Liver (tissue), 3 donors: ENCODE measurements at regions not wholly inside any gene's neighbourhood (a gene's known extent, or its start where the extent isn't known, plus 50 kb on each side); places are given as distances from the start of the nearest gene placed in this dataset.

Experiments used
- CTCF ChIP-seq: fragments of 150-350 bp; IDR thresholded peaks from 2 replicates; pipeline ENCODE4 v1.5.1; 2017; ENCODE audit warnings: improper control_type of control experiment, low read depth, low read length; ENCODE audit not compliant: missing input control
- EGR1 ChIP-seq, 2 donors: IDR thresholded peaks; 2 replicates each; pipeline ENCODE4 v1.6.1; 2016 to 2018; ENCODE audit warnings: antibody characterized with exemption in 2 of 2, low read depth in 2 of 2
- HNF4G ChIP-seq: IDR thresholded peaks from 2 replicates; pipeline ENCODE4 v1.6.1; 2016; ENCODE audit warnings: antibody characterized with exemption
- MAX ChIP-seq: IDR thresholded peaks from 2 replicates; pipeline ENCODE4 v1.6.1; 2016; ENCODE audit warnings: antibody characterized with exemption
- REST ChIP-seq: IDR thresholded peaks from 2 replicates; pipeline ENCODE4 v1.6.1; 2016; ENCODE audit warnings: antibody characterized with exemption, mild to moderate bottlenecking
- SP1 ChIP-seq: IDR thresholded peaks from 2 replicates; pipeline ENCODE4 v1.6.1; 2018; ENCODE audit warnings: antibody characterized with exemption, mild to moderate bottlenecking
- TAF1 ChIP-seq: conservative IDR thresholded peaks from 2 replicates; pipeline ENCODE4 v1.6.1; 2016; ENCODE audit warnings: antibody characterized with exemption, mild to moderate bottlenecking
- YY1 ChIP-seq: IDR thresholded peaks from 2 replicates; pipeline ENCODE4 v1.6.1; 2016; ENCODE audit warnings: antibody characterized with exemption, mild to moderate bottlenecking
- TF ChIP-seq, protein P1 (sequence below): IDR thresholded peaks from 2 replicates; pipeline ENCODE4 v1.6.1; 2016; ENCODE audit warnings: antibody characterized with exemption
- TF ChIP-seq, protein P2 (sequence below): IDR thresholded peaks from 2 replicates; pipeline ENCODE4 v1.6.1; 2016; ENCODE audit warnings: antibody characterized with exemption
- donor health status: healthy.
- donor health status: healthy.

- no peak for TF ChIP-seq EGR1 (IDR thresholded peaks at IDR 0.05; ENCODE audit: low read depth in 2 of 2)
- TF ChIP-seq CTCF, result no peak
- no peak for TF ChIP-seq HNF4G
- no peak for TF ChIP-seq REST
- TF ChIP-seq, protein P1, sequence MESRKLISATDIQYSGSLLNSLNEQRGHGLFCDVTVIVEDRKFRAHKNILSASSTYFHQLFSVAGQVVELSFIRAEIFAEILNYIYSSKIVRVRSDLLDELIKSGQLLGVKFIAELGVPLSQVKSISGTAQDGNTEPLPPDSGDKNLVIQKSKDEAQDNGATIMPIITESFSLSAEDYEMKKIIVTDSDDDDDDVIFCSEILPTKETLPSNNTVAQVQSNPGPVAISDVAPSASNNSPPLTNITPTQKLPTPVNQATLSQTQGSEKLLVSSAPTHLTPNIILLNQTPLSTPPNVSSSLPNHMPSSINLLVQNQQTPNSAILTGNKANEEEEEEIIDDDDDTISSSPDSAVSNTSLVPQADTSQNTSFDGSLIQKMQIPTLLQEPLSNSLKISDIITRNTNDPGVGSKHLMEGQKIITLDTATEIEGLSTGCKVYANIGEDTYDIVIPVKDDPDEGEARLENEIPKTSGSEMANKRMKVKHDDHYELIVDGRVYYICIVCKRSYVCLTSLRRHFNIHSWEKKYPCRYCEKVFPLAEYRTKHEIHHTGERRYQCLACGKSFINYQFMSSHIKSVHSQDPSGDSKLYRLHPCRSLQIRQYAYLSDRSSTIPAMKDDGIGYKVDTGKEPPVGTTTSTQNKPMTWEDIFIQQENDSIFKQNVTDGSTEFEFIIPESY, result no peak
- no peak for TF ChIP-seq TAF1
- no peak for TF ChIP-seq MAX
- TF ChIP-seq YY1, result no peak
- TF ChIP-seq SP1, result no peak
- TF ChIP-seq, protein P2, sequence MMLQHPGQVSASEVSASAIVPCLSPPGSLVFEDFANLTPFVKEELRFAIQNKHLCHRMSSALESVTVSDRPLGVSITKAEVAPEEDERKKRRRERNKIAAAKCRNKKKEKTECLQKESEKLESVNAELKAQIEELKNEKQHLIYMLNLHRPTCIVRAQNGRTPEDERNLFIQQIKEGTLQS, result no peak
Observed at GRCh38 chr10:33680036-33680435, 345.6 kb upstream of the NRP1 start.
